OCI-LY1 (cell line): ENCODE measurements at regions not wholly inside any gene's neighbourhood (a gene's known extent, or its start where the extent isn't known, plus 50 kb on each side); places are given as distances from the start of the nearest gene placed in this dataset.

Experiments used
- H2AFZ ChIP-seq: fragments of 200-600 bp; sonication (generic), shearing (Covaris generic); 2 replicates; pipeline ENCODE4 v1.6.0; 2014; ENCODE audit warnings: antibody characterized with exemption, mild to moderate bottlenecking, low read length
- H3F3A ChIP-seq: fragments of 200-600 bp; sonication (generic), shearing (Covaris generic); 2 replicates; pipeline ENCODE4 v1.6.0; 2014; ENCODE audit warnings: mild to moderate bottlenecking, antibody characterized with exemption, low read length, moderate library complexity; ENCODE audit not compliant: insufficient read depth
- H3K27ac ChIP-seq: fragments of 200-600 bp; sonication (generic); 2 replicates; pipeline ENCODE4 v1.5.1; 2014; ENCODE audit warnings: low read length, mixed run types, mild to moderate bottlenecking, low read depth; ENCODE audit not compliant: poor library complexity, severe bottlenecking
- H3K27me3 ChIP-seq: fragments of 200-600 bp; sonication (generic); 2 replicates; pipeline ENCODE4 v1.6.0; 2014; ENCODE audit warnings: antibody characterized with exemption, mild to moderate bottlenecking, low read length, moderate library complexity; ENCODE audit not compliant: insufficient read depth
- H3K36me3 ChIP-seq: fragments of 200-600 bp; sonication (generic); 2 replicates; pipeline ENCODE4 v1.6.1; 2014; ENCODE audit warnings: mild to moderate bottlenecking, antibody characterized with exemption, low read length, moderate library complexity, mixed read lengths; ENCODE audit not compliant: insufficient read depth
- H3K4me1 ChIP-seq: fragments of 200-600 bp; sonication (generic); 2 replicates; pipeline ENCODE4 v1.5.1; 2014; ENCODE audit warnings: mild to moderate bottlenecking, low read length, moderate library complexity; ENCODE audit not compliant: insufficient read depth, severe bottlenecking
- H3K4me2 ChIP-seq: fragments of 200-600 bp; sonication (generic), shearing (Covaris generic); 2 replicates; pipeline ENCODE4 v1.6.1; 2014; ENCODE audit warnings: low read length
- H3K4me3 ChIP-seq: fragments of 200-600 bp; sonication (generic); 2 replicates; pipeline ENCODE4 v1.5.1; 2014; ENCODE audit warnings: low read length, low read depth, mild to moderate bottlenecking, mixed read lengths; ENCODE audit not compliant: poor library complexity, severe bottlenecking
- H3K79me2 ChIP-seq: fragments of 200-600 bp; shearing (Covaris generic); 2 replicates; pipeline ENCODE4 v1.6.1; 2016; ENCODE audit warnings: mixed run types, low read length, mixed read lengths; ENCODE audit not compliant: insufficient read depth
- H3K9ac ChIP-seq: fragments of 200-600 bp; sonication (generic), shearing (Covaris generic); 2 replicates; pipeline ENCODE4 v1.6.1; 2014; ENCODE audit warnings: mild to moderate bottlenecking, low read length, mixed read lengths
- H3K9me2 ChIP-seq: fragments of 200-600 bp; sonication (generic), shearing (Covaris generic); 2 replicates; pipeline ENCODE4 v1.6.1; 2014; ENCODE audit warnings: low read depth, mild to moderate bottlenecking, low read length, mixed read lengths
- H3K9me3 ChIP-seq: fragments of 200-600 bp; shearing (Covaris generic); 2 replicates; pipeline ENCODE4 v1.6.1; 2014; ENCODE audit warnings: low read length, mixed read lengths
- H4K20me1 ChIP-seq: fragments of 200-600 bp; sonication (generic), shearing (Covaris generic); 2 replicates; pipeline ENCODE4 v1.6.0; 2016; ENCODE audit warnings: mild to moderate bottlenecking, low read length; ENCODE audit not compliant: insufficient read depth
- EZH2 ChIP-seq: fragments of 200-600 bp; sonication (generic), shearing (Covaris generic); IDR thresholded peaks from 2 replicates; pipeline ENCODE4 v1.8.0; 2017; ENCODE audit warnings: borderline replicate concordance, mixed run types, mild to moderate bottlenecking, antibody characterized with exemption, low read length, moderate library complexity, mixed read lengths

DNA sequence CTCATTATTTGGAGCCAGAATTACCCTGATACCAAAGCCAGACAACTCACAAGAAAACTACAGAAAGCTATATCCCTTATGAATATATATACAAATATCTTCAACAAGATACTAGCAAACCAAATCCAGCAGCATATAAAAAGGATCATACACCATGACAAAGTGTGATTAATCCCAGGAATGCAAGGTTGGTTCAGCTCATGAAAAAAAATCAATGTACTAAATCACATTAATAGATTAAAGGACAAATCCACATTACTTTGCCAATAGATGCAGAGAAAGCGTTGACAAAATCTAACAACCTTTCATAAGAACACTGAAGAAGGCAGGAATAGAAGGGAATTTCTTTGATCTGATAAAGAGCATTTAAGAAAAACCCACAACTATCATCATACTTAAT is 50.4 kb upstream of the TEAD1 start:
- H3K27ac ChIP-seq = no peak overlapping the region

More for the DNA sequence above, 50.4 kb upstream of the TEAD1 start:
- peaks cover 3% of the 10 kb centered on the region; the same call in 1 of the 2 replicates for H3K9me3 ChIP-seq
- H3K4me2 ChIP-seq = no peak overlapping the region
- no peaks in the 10 kb centered on the region for H3K9me2 ChIP-seq
- H3K79me2 ChIP-seq = no peaks in the 10 kb centered on the region
- no peak overlapping the region for H3K4me3 ChIP-seq
- H3F3A ChIP-seq = no peaks in the 10 kb centered on the region
- no peak overlapping the region for H2AFZ ChIP-seq
- no peaks in the 10 kb centered on the region for H3K36me3 ChIP-seq
- H4K20me1 ChIP-seq = no peaks in the 10 kb centered on the region
- no peak overlapping the region for H3K9ac ChIP-seq
- no peaks in the 10 kb centered on the region for H3K4me1 ChIP-seq
- no peaks in the 10 kb centered on the region for H3K27me3 ChIP-seq
- TF ChIP-seq EZH2 = no peak
